PC-9 (cell line): ENCODE measurements at regions not wholly inside any gene's neighbourhood (a gene's known extent, or its start where the extent isn't known, plus 50 kb on each side); places are given as distances from the start of the nearest gene placed in this dataset.

Experiments used
- BruUV-seq: library from RNA; stranded (reverse); fragments of 400-500 nt; replicated peaks from 2 replicates; lab custom pipeline; 2021; lab: Mats Ljungman, UMichigan
- CTCF ChIA-PET: fragments of 300-600 bp; sonication (Branson Sonifier 250); formaldehyde crosslinking; loops from one replicate; lab custom pipeline; 2022; ENCODE audit warnings: antibody characterized with exemption; lab: Charles Lee
- POLR2A ChIA-PET: fragments of 300-600 bp; sonication (Branson Sonifier 250); formaldehyde crosslinking; loops from one replicate; lab custom pipeline; 2022; ENCODE audit warnings: antibody characterized with exemption; ENCODE audit not compliant: unreplicated experiment; lab: Charles Lee
- DNase-seq, 2 experiments: peaks; one replicate each; pipeline versions ENCODE4 v3.0.0 to v3.0.0-alpha.2; 2015 to 2022; ENCODE audit warnings: mixed read lengths in 1 of 2
- H2AFZ ChIP-seq: fragments of 200-600 bp; sonication (generic); 2 replicates; pipeline ENCODE4 v1.8.1; 2017; ENCODE audit warnings: antibody characterized with exemption
- H3F3A ChIP-seq: fragments of 200-600 bp; sonication (generic); 2 replicates; pipeline ENCODE4 v1.8.1; 2017; ENCODE audit warnings: antibody characterized with exemption, mild to moderate bottlenecking, low read depth; ENCODE audit not compliant: insufficient read depth
- H3K27ac ChIP-seq: fragments of 200-600 bp; sonication (generic); 2 replicates; pipeline ENCODE4 v1.6.1; 2016; ENCODE audit warnings: mixed run types
- H3K27me3 ChIP-seq: fragments of 200-600 bp; sonication (generic); 2 replicates; pipeline ENCODE4 v1.6.1; 2016; ENCODE audit warnings: low read depth, mixed run types; ENCODE audit not compliant: insufficient read depth
- H3K36me3 ChIP-seq: fragments of 200-600 bp; sonication (generic); 2 replicates; pipeline ENCODE4 v1.6.1; 2016; ENCODE audit warnings: low read depth, mixed run types
- H3K4me1 ChIP-seq: fragments of 200-600 bp; sonication (generic); replicated peaks from 2 replicates; pipeline ENCODE4 v1.6.1; 2016; ENCODE audit warnings: mixed run types; ENCODE audit not compliant: insufficient read depth
- H3K4me2 ChIP-seq: fragments of 200-600 bp; sonication (generic); 2 replicates; pipeline ENCODE4 v1.6.1; 2017; ENCODE audit warnings: mixed run types
- H3K4me3 ChIP-seq: fragments of 200-600 bp; sonication (generic); 2 replicates; pipeline ENCODE4 v1.6.1; 2016; ENCODE audit warnings: mixed run types
- H3K79me2 ChIP-seq: fragments of 200-600 bp; sonication (generic); 2 replicates; pipeline ENCODE4 v1.6.1; 2017; ENCODE audit warnings: low read depth, mixed run types
- H3K9me2 ChIP-seq: fragments of 200-600 bp; sonication (generic); 2 replicates; pipeline ENCODE4 v1.8.1; 2017; ENCODE audit warnings: mild to moderate bottlenecking; ENCODE audit not compliant: insufficient read depth
- H3K9me3 ChIP-seq: fragments of 200-600 bp; sonication (generic); 2 replicates; pipeline ENCODE4 v1.8.1; 2016; ENCODE audit warnings: low read depth; ENCODE audit not compliant: insufficient read depth
- H4K20me1 ChIP-seq: fragments of 200-600 bp; sonication (generic); 2 replicates; pipeline ENCODE4 v1.8.1; 2017; ENCODE audit not compliant: insufficient read depth
- CTCF ChIP-seq: fragments of 200-600 bp; sonication (generic); conservative IDR thresholded peaks from 2 replicates; pipeline ENCODE4 v1.6.1; 2017; ENCODE audit warnings: mixed run types, antibody characterized with exemption, mild to moderate bottlenecking, moderate library complexity
- EZH2 ChIP-seq: fragments of 200-600 bp; sonication (generic); IDR thresholded peaks from 2 replicates; pipeline ENCODE4 v1.8.0; 2017; ENCODE audit warnings: antibody characterized with exemption, low read depth
- intact Hi-C: fragments of 100-400 bp; cut with micrococcal nuclease; formaldehyde crosslinking; loops from one replicate; pipeline ENCODE4 v1.10.0; 2022; ENCODE audit not compliant: unreplicated experiment

GRCh38 chr21:20265707-20266440 lies 732.3 kb upstream of the NCAM2 start:
- H4K20me1 ChIP-seq = no peaks in the 10 kb centered on the region
- H3K27ac ChIP-seq = no peak overlapping the region
- intact Hi-C loops = no loop called here
- no peaks in the 10 kb centered on the region for H3K4me1 ChIP-seq
- H3K4me3 ChIP-seq = no peak overlapping the region
- no peak for DNase-seq
- H3F3A ChIP-seq = no peaks in the 10 kb centered on the region
- no peak overlapping the region for H2AFZ ChIP-seq
- no peaks in the 10 kb centered on the region for H3K9me3 ChIP-seq
- H3K9me2 ChIP-seq = no peaks in the 10 kb centered on the region
- ChIA-PET CTCF (no interaction called here), POLR2A (no interaction called here)
- no TSS peak for BruUV-seq
- H3K79me2 ChIP-seq = no peaks in the 10 kb centered on the region
- TF ChIP-seq EZH2 (no peak), CTCF (no peak)
- no peaks in the 10 kb centered on the region for H3K27me3 ChIP-seq
- H3K36me3 ChIP-seq = no peaks in the 10 kb centered on the region
- H3K4me2 ChIP-seq = no peak overlapping the region

GRCh38 chr21:20266441-20266710 lies 731.8 kb upstream of the NCAM2 start:
- no peaks in the 10 kb centered on the region for H3K9me2 ChIP-seq
- H3K4me3 ChIP-seq = no peak overlapping the region
- ChIA-PET CTCF (no interaction called here), POLR2A (no interaction called here)
- no peaks in the 10 kb centered on the region for H3K4me1 ChIP-seq
- no peak for DNase-seq
- H3K27ac ChIP-seq = no peak overlapping the region
- H3K9me3 ChIP-seq = no peaks in the 10 kb centered on the region
- TF ChIP-seq CTCF (no peak), EZH2 (no peak)
- intact Hi-C loops = no loop called here
- no peaks in the 10 kb centered on the region for H3K79me2 ChIP-seq
- BruUV-seq = no TSS peak
- H2AFZ ChIP-seq = no peak overlapping the region
- no peaks in the 10 kb centered on the region for H3F3A ChIP-seq
- no peaks in the 10 kb centered on the region for H4K20me1 ChIP-seq
- no peaks in the 10 kb centered on the region for H3K36me3 ChIP-seq
- H3K4me2 ChIP-seq = no peak overlapping the region
- no peaks in the 10 kb centered on the region for H3K27me3 ChIP-seq

GRCh38 chr21:20270365-20271055 lies 727.7 kb upstream of the NCAM2 start:
- no TSS peak for BruUV-seq

More at GRCh38 chr21:20270365-20271055, 727.7 kb upstream of the NCAM2 start:
- H3K79me2 ChIP-seq = no peaks in the 10 kb centered on the region
- ChIA-PET CTCF (no interaction called here), POLR2A (no interaction called here)
- H3K4me3 ChIP-seq = no peak overlapping the region
- no peaks in the 10 kb centered on the region for H3K9me3 ChIP-seq
- H3K36me3 ChIP-seq = no peaks in the 10 kb centered on the region
- H2AFZ ChIP-seq = no peak overlapping the region
- H3K27me3 ChIP-seq = no peaks in the 10 kb centered on the region
- H3K4me2 ChIP-seq = no peak overlapping the region
- H3K27ac ChIP-seq = no peak overlapping the region
- DNase-seq = no peak
- H3F3A ChIP-seq = no peaks in the 10 kb centered on the region
- TF ChIP-seq CTCF (no peak), EZH2 (no peak)
- no peaks in the 10 kb centered on the region for H4K20me1 ChIP-seq
- intact Hi-C loops = no loop called here
- H3K9me2 ChIP-seq = no peaks in the 10 kb centered on the region
- no peaks in the 10 kb centered on the region for H3K4me1 ChIP-seq
